Ishikawa (cell line): ENCODE measurements at regions not wholly inside any gene's neighbourhood (a gene's known extent, or its start where the extent isn't known, plus 50 kb on each side); places are given as distances from the start of the nearest gene placed in this dataset.

Experiments
- CEBPB ChIP-seq: IDR thresholded peaks from 2 replicates; pipeline ENCODE4 v1.6.1; 2012
- EP300 ChIP-seq: IDR thresholded peaks from 2 replicates; pipeline ENCODE4 v1.6.1; 2012; ENCODE audit warnings: borderline replicate concordance
- MAX ChIP-seq: IDR thresholded peaks from 2 replicates; pipeline ENCODE4 v1.6.1; 2012
- RAD21 ChIP-seq: IDR thresholded peaks from 2 replicates; pipeline ENCODE4 v1.6.1; 2012; ENCODE audit warnings: low read depth
- REST ChIP-seq: IDR thresholded peaks from 2 replicates; pipeline ENCODE4 v1.6.1; 2012; ENCODE audit warnings: low read depth, mild to moderate bottlenecking
- TAF1 ChIP-seq: IDR thresholded peaks from 2 replicates; pipeline ENCODE4 v1.6.1; 2012; ENCODE audit warnings: low read depth, mild to moderate bottlenecking
- USF1 ChIP-seq: IDR thresholded peaks from 2 replicates; pipeline ENCODE4 v1.6.1; 2012
- YY1 ChIP-seq: IDR thresholded peaks from 2 replicates; pipeline ENCODE4 v1.6.1; 2012; ENCODE audit warnings: low read depth

- TF ChIP-seq USF1 (no peak), CEBPB (no peak), TAF1 (no peak), EP300 (no peak), YY1 (no peak), MAX (no peak), RAD21 (no peak), REST (no peak)
Observed at GRCh38 chr13:90104764-90105163, 1242.7 kb upstream of the MIR17HG start.
